HG03097 (cell line): ENCODE measurements at regions not wholly inside any gene's neighbourhood (a gene's known extent, or its start where the extent isn't known, plus 50 kb on each side); places are given as distances from the start of the nearest gene placed in this dataset.
"Not testable (repeated sequence)": the region's sequence is repeated elsewhere in the genome, so short reads cannot be mapped to it uniquely, and the experiment has no call there.

Experiments
- ATAC-seq: cut with Tn5 transposase; IDR thresholded peaks from one replicate; pipeline ENCODE4 v1.9.1; 2021; ENCODE audit not compliant: unreplicated experiment, low FRiP score

DNA sequence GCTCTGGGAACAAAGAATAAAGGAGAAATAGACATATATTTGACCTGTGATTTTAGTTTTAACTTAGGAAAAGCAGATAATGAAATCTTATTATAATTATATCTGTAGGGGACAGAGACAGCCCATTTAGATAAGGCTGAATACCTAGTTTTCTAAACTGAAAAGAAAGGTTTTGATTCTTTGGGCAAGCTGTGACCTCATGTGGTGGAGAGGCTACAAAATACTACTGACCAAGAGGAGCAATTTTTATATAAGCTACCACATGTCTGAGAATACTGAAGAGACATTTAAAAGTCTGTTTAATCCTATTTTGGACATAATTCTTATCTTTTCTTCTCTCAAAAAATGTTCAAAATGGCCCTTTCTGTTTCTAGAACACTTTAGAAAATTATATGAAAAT lies 271.0 kb downstream of the MTERF1 start:
- ATAC-seq: no peak

DNA sequence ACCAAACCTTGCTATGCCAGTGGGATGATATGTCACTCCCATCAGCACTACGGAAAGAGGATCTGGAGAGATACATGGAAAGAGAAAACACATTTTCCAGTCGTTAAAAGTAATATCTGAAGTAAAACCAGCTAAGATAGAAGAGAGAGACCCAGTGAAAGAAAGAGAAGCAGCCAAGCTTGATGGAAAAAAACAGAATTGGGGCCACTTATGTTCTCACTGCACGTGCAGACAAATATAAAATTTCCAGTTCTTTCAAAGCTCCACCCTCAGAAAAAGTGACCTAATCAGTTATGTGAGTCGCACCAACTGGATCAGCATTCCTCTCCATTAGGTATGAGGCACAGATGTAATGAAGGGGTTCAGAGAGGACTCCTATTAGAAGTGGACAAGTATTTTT lies 266.1 kb downstream of the MTERF1 start:
- ATAC-seq: no peak

DNA sequence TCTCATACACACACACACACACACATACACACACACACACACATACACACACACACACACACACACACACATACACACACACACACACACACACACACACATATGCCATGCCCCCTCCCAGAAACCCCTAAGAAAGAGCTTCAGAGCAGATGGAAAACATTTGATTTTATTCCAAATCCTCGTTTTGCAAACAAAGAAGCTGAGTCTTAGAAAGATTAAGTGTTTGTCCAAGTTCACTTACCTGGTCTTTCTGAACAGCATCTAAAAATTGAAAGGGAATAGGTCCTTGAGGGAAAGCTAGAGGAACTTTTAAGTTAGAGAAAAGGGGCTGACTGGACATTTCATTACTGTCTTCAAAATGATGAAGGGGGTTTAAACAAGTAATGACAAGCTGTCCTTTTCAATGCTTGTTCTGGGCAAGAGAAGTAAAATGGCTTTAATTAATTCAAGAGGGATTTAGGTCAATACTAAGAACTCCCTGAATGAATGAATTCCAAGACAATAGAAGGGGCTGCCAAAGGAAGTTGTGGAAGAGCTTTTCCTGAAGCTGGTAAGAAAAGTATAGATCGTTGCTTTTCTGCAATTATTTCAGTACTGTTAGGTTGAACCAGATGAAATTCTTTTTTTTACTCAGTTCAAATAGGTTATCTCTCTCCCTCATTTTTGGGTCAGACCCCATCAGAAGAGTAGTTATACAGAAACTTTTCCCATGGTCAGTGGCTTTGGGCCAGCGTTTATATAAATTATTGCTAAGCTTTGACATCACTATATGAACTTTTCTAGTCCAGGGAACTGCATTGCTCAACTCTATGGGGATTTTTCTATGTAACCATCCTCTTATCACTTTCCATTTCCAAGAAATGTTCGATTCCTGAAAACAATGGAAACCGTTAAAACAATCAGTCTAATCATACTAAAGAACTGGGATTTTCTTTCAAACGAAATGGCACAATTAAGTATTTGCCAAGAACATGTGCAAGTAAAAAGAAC lies 261.4 kb downstream of the MTERF1 start:
- no peak for ATAC-seq

DNA sequence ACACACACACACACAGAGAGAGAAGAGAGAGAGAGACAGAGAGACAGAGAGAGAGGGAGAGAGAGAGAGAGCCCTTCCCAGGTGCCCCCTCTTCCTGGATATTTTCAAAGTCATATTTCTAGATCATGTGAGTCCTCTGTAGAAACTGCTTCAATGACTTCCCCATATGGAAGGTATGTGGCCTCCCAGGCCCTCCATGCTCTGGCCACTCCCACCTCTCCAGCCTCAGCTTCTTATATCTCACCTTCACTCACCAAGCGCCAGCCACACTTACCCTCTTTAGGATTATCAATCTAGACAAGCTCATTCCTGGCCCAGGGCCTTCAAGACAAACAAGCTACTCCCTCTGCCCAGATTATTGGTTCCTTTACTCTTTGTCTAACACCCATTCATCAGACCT lies 259.7 kb downstream of the MTERF1 start:
- no peak for ATAC-seq

DNA sequence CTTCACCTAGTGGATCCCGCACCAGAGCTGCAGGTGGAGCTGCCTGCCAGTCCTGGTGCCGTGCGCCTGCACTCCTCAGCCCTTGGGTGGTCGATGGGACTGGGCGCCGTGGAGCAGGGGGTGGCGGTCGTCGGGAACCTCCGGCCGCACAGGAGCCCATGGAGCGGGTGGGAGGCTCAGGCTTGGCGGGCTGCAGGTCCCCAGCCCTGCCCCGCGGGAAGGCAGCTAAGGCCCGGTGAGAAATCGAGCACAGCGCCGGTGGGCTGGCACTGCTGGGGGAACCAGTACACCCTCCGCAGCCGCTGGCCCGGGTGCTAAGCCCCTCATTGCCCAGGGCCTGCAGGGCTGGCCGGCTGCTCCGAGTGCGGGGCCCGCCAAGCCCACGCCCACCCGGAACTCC lies 253.2 kb downstream of the MTERF1 start:
- ATAC-seq: not testable (repeated sequence)

DNA sequence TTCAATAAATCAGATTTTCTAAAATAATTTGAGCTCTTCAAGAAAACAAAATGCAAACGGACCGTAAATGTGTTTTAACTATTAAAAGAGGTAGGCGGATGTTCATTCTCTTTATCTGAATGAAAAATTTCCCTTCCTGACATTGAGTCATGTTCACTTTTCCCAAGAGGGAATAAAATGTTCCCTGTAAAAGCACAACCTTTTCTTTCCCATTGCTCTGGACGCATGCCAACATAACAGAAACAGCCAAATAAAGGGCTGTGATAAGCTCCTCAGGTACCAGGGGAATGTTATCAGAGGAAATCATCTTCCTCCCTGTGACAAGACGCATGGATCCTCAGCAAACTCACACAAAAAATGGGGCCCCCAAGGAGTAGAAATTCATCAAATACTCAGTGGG lies 251.8 kb downstream of the MTERF1 start:
- ATAC-seq: no peak

DNA sequence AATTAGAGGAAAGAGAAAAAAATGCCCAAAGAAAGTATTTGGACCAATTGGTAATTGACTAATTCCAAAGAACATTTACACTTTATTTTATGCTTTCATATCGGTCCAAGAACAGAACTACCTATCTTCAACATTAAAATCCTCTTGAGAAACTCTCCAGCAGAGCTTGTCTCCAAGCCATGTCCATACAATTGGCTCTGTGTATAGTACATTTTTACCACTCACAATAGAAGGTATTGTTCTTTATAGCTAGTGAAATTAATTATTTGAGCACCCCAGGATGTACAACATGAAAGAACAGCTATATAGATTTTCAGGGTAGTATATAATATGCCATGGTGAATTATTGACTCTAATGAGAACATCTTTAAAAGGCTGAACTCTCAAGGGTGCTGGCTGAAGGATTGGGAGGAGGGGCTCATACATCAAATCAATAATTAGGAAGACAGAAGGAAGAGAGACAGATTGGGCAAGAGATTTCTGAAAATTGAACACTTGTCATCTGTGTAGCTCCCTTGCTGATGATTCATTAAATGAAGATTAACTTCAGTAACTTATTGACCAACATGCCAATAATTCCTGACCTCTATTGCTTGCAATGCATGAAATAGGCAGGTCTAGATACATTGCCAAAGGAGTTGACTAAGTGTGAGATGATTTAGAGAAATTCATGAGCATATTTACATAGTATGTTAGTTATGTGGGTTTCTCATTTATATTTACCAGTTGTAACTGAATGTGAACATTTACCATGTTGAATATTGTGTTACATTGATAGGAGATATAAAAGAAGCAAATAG lies 249.7 kb downstream of the MTERF1 start:
- ATAC-seq: no peak

DNA sequence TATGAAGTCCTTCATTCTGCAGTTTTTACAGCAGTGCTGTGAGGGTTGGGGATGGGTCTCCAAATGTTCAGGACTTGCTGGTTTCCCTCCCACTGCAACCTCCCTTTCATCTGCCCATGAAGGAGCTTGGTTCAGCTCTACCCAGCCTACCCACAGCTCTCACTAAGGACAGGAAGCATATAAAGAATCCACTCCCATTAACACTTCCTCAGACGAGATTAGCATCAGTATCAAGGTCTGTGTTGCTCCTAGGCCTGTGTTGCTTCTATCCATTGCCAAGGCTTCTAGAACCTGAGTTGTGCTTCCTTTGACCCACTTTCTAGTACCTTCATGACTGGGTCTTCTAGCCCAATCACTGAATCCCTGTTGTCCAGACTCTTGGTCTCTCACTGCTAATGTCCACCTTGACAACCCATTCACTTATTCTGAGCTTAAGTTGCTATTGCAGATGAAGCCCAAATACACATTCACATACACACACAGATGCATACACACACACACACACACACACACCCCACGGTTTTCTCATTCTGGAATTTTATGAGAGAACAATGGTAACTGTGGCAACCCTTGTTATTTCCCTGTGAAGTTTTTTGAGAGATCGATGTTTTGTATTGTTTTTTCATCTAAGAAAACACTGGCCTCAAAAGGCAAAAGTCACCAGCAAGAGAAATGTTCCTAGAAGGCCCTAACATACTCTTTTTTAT lies 248.1 kb downstream of the MTERF1 start:
- ATAC-seq: no peak

DNA sequence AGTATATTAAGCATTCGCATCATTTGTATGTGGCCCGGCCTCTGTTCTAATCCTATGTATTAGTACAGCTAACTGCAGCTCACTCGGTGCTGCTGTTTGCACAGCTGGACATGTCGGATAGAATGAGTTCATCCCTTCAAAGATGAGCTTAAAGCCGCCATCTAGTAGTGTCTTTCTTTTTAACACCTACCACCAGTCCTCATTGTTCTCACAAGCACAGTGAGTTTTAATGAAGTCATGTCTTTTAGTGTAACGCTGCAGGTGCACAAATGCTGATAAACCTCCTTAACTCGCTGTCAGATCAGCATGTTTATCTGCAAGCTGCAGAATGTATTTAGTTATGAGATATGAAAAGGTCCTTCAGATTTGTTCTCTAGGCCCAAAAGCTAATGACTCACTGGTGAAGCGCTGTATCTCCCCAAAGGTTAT lies 247.5 kb downstream of the MTERF1 start:
- ATAC-seq: no peak

DNA sequence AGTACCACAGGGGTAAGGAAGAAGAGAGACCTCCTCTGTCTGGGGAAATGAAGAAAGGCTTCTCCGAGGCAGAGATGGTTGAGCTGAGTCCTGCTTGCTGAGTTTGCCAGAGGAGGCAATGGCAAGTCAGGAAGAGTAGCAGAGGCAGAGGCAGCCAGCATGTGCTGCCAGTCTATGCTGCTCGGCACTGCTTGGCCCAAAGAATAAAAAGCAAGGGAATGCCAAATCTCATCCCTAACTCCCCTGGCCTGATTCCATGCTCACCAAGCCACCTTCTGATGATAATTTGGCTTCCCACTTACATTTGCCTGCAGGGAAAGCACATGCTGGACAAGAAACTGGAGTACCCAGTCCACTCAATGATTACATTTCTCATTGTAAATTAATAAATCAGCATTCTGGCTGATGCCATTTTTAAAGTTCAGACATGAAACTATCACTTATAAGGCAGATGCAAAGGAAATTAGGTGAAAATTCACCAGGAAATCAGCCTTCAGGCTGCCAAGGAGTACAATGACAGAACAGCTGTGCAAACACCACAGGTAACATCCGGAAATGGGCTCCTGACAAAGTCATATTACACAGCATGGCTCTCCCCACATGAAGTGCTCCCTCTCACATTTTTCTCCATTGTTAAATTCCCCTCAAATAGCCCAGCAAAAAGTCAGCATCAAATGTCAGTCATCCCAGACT lies 245.9 kb downstream of the MTERF1 start:
- no peak for ATAC-seq

DNA sequence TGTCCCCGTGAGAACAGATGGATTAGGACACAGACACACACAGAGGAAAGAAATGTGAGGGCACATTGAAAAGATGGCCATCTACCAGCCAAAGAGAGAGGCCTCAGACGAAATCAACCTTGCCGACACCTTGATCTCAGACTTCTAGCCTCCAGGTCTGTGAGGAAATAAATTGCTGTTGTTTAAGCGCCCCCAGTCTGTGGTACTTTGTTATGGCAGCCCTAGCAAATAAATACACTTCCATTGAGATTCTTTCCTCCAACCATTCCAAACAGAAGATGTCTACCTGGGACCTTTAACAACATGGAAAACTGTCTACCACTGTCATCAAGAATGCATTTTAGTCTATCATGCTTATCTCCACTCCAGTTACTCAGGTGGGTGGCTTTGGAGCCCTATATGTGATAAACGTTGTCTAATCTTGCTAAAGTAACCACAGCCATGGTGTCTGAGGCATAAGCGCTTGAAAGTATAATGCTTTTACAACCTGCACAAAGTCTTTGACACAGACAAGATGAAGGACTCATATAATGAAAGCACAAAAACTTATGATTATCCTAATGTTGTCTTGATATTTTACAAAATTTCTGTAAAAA lies 244.3 kb downstream of the MTERF1 start:
- ATAC-seq: no peak

DNA sequence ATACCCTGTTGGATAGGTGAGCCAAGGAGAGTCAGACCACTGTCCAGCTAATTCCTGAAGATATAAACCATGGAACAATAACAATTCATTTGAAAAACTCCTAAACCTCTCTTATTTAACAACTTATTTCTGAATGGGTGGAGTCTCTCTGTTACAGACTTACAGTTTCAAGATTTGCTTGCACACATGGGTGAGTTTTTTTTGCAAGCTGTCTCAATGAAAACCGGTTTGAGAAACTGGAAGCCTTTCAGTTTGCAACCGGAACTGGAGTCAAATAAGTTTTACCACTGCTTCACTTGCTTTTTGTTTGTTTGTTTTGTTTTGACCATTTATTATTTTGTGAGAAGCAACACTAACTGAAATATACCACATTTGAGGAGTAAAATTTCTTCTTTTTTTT lies 243.8 kb downstream of the MTERF1 start:
- ATAC-seq: no peak

DNA sequence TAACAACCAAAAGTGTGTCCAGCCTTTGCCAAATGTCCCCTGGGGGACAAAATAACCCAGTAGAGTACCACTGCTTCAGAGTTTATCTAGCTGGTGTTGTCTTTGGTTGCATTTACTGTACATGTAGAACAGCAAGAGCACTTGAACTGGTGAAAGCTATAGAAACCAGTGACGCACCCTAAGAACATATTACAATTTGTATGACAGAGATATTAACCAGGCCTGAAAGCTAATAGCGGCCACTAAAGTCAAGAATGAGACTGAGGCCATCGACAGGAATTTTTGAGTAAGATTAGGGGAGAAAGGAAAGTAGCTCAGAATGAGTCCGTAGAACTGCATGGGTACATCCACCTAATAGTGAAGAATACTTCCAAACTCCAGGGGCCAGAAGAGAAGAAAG lies 236.2 kb downstream of the MTERF1 start:
- no peak for ATAC-seq

DNA sequence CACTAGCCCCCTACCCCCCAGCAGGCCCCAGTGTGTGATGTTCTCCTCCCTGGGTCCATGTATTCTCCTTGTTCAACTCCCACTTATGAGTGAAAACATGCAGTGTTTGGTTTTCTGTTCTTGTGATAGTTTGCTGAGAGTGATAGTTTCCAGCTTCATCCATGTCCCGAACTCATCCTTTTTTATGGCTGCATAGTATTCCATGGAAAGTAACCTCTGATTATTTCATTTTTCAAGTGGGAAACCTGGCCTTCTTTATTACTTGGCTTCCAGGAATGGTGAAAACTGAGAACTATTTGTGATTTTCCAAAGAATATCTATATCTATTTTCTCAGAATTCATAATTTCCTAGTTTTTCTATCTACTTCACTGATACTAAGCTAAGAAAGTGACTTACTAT lies 235.0 kb downstream of the MTERF1 start:
- no peak for ATAC-seq

DNA sequence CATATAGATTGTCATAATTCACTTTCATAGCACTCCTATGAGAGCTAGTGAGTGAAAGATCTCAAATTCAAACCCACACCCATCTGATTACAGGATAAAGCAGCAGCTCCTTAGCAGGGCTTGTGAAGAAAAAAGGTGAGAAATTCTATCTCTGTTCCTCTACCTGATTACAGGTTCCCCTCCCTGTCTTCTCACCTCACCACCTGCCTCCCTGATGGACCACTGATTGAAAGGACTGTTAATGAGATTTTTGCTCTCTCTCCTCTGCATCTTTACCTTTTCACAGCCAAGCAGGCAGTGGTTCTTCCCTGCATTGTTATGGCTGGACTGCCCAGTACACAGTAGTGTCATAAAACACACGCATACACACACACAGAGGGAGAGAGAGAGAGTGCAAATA lies 228.5 kb downstream of the MTERF1 start:
- no peak for ATAC-seq

DNA sequence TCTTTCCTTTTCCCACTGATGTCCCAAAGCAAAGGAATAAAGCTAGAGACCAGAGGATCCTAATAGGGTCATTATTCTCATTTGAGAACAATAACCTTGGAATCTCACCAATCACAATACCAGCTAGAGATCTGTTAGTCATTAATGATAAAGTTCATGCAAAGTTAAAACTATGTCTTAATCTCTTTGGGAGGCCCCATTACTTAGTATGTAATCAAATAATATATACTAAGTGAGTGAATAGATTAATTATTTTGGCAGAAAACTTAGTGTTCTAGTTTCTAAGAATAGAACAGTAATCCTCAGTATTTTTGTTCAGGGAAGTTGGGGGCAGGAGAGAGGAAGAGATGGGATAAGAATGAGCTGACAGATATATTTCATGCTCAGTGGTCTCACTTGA lies 227.2 kb downstream of the MTERF1 start:
- ATAC-seq: no peak

DNA sequence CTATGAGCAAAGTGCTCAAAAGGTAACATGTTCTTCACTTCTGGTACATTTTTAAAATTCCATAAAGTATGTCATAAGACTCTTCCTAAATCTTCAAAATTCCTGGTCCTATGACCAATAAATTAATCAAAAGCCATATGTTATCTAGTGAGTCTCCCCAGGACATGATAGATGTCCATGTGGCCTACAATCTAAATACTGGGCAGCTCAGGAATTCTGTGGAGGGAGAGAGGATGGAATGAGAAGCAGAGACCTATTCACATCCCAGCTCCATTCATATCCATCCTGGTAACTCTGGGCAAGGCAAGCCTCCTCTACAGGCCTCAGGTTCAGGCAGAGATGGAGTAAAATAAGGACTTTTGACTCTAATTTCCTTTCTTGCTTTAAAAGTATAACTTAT lies 224.8 kb downstream of the MTERF1 start:
- ATAC-seq: no peak

DNA sequence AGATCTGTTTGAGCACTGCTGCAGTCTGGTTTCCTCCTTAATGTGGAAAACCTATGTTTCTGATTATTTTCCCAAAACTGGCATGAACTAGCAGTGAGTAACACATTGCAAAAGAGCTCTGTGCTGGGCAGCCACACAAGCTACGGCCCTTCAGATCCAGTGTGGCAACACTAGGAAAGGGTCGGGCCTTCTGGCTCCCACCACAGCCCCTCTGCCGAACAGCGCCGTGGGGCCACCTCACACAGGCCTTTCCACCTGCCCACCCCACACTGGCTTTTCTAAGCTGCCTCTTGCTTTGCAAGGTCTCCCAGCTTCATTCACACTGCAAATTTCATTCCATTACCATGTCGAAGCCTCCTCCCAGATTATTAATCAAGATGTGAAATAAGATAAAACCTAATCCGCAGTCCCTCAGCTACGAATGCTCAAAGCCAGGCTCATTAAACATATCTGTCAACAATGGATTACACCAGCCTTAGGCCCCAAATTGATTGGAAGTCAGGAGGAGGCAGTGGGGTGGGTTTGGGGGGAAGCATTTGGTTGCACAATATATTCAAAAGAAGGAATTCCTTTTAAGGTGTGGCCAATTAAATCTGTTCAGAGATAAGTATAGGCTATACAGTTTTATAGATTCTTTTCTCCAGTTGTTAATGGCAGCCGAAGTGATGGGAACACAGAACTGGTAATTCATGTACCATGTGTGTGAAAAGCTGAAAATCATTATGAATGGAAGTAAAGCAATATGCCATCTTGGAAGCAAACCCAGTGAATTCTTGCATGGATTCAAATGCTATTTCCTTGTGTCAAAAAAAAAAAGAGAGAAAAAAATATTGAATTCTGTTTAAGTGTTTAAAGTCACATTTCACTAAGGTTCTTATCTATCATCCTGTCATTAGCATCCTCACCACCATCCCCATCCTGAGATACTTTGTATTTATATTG lies 223.7 kb downstream of the MTERF1 start:
- no peak for ATAC-seq

DNA sequence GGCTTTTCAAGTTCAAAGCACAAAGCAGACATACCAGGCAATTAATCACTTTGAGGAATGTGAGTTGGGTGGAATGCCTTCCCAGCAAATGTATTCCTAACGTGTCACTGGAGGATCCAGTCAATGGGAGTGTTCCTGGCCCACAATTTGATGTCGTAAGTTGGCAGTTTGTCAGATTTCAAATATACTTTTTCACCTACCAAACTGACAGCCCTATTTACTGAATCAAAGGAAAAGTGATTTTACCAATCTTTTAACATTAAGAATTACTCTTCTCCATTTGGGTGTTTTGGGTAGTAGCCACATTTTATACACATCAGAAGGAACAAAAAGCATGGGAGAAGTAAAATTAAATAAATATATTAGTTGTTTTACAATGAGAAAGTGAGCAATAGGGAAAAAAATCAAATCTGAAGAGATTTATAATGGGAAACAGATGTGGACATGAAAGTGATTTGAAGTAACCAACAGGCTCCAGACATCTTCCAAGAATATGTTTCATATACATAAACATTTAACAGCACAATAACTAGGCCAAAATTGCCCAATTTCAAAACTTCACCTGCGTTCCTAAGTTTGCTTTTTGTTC lies 222.9 kb downstream of the MTERF1 start:
- no peak for ATAC-seq
